ENCODE measurements at regions not wholly inside any gene's neighbourhood (a gene's known extent, or its start where the extent isn't known, plus 50 kb on each side); places are given as distances from the start of the nearest gene placed in this dataset.
A peak's percentile ranks its signal among the peaks of the same experiment; 100 is the strongest.

GRCh38 chr10:28777911-28778310 is 100.6 kb downstream of the BAMBI start:
- ATAC-seq (no peak), DNase-seq (no peak)
- intact Hi-C loops (cut with micrococcal nuclease) = no loop called here

GRCh38 chr10:28778524-28778923 is 101.2 kb downstream of the BAMBI start:
- DNase-seq (no peak), ATAC-seq (no peak)
- intact Hi-C loops (cut with micrococcal nuclease) = no loop called here

GRCh38 chr10:28781296-28781695 is 104.0 kb downstream of the BAMBI start:
- DNase-seq = no peak
- no peak for ATAC-seq
- intact Hi-C loops (cut with micrococcal nuclease) = no loop called here

GRCh38 chr10:28783087-28783486 is 105.8 kb downstream of the BAMBI start:
- no peak for ATAC-seq
- intact Hi-C loops (cut with micrococcal nuclease) = no loop called here
- no peak for DNase-seq

- intact Hi-C loops (cut with micrococcal nuclease) = no loop called here
- DNase-seq = no peak
- ATAC-seq = no peak
Measured at GRCh38 chr10:28785018-28785417, 107.7 kb downstream of the BAMBI start.

- ATAC-seq (no peak), DNase-seq (no peak)
- intact Hi-C loops (cut with micrococcal nuclease) = no loop called here
Measured at GRCh38 chr10:28788252-28788651, 110.9 kb downstream of the BAMBI start.

- ATAC-seq (no peak), DNase-seq (no peak)
- intact Hi-C loops (cut with micrococcal nuclease) = no loop called here
Measured at GRCh38 chr10:28788762-28789161, 111.4 kb downstream of the BAMBI start.

GRCh38 chr10:28790146-28790545 is 112.8 kb downstream of the BAMBI start:
- intact Hi-C loops (cut with micrococcal nuclease) = no loop called here
- ATAC-seq = no peak
- no peak for DNase-seq

- DNase-seq (no peak), ATAC-seq (no peak)
- intact Hi-C loops (cut with micrococcal nuclease) = no loop called here
Measured at GRCh38 chr10:28793482-28793881, 116.2 kb downstream of the BAMBI start.

- intact Hi-C loops (cut with micrococcal nuclease) = no loop called here
- DNase-seq (no peak), ATAC-seq (no peak)
Measured at GRCh38 chr10:28794986-28795385, 117.7 kb downstream of the BAMBI start.

- intact Hi-C loops (cut with micrococcal nuclease) = no loop called here
- peak; percentile 95 for ATAC-seq
- DNase-seq = peak; percentile 80
Measured at GRCh38 chr10:28796606-28797512, 119.5 kb downstream of the BAMBI start.

GRCh38 chr10:28797904-28798371 is 120.6 kb downstream of the BAMBI start:
- ATAC-seq (peak; percentile 43), DNase-seq (no peak)
- intact Hi-C loops (cut with micrococcal nuclease) = no loop called here

- no peak for ATAC-seq
- no peak for DNase-seq
- intact Hi-C loops (cut with micrococcal nuclease) = no loop called here
Measured at GRCh38 chr10:28798428-28798955, 121.2 kb downstream of the BAMBI start.

- intact Hi-C loops (cut with micrococcal nuclease) = no loop called here
- no peak for DNase-seq
- ATAC-seq = no peak
Measured at GRCh38 chr10:28798964-28799363, 121.6 kb downstream of the BAMBI start.

GRCh38 chr10:28800144-28800543 is 122.8 kb downstream of the BAMBI start:
- no peak for ATAC-seq
- DNase-seq = no peak
- intact Hi-C loops (cut with micrococcal nuclease) = no loop called here

- DNase-seq (no peak), ATAC-seq (no peak)
- intact Hi-C loops (cut with micrococcal nuclease) = no loop called here
Measured at GRCh38 chr10:28801247-28801646, 123.9 kb downstream of the BAMBI start.

- intact Hi-C loops (cut with micrococcal nuclease) = no loop called here
- no peak for DNase-seq
- no peak for ATAC-seq
Measured at GRCh38 chr10:28801869-28802268, 124.5 kb downstream of the BAMBI start.

GRCh38 chr10:28805390-28805789 is 128.1 kb downstream of the BAMBI start:
- intact Hi-C loops (cut with micrococcal nuclease) = no loop called here

GRCh38 chr10:28806488-28806941 is 129.2 kb downstream of the BAMBI start:
- DNase-seq (no peak), ATAC-seq (peak; percentile 81)
- intact Hi-C loops (cut with micrococcal nuclease) = no loop called here

More at GRCh38 chr10:28805390-28805789, 128.1 kb downstream of the BAMBI start:
- ATAC-seq (no peak), DNase-seq (no peak)

- intact Hi-C loops (cut with micrococcal nuclease) = no loop called here
- peak; percentile 68 for ATAC-seq
- no peak for DNase-seq
Measured at GRCh38 chr10:28806951-28807759, 129.8 kb downstream of the BAMBI start.
